Posterior cingulate gyrus (tissue), 11 donors: ENCODE measurements at regions not wholly inside any gene's neighbourhood (a gene's known extent, or its start where the extent isn't known, plus 50 kb on each side); places are given as distances from the start of the nearest gene placed in this dataset.

ENCODE experiments used
- DNase-seq, 10 donors: peaks; one replicate each; pipeline versions ENCODE4 v3.0.0 to v3.0.0-alpha.2; 2020 to 2021; ENCODE audit warnings: mixed read lengths in 3 of 10
- intact Hi-C: fragments of 100-400 bp; cut with DNase I; formaldehyde crosslinking; loops from one replicate; pipeline ENCODE4 v1.15.1; 2023

DNA sequence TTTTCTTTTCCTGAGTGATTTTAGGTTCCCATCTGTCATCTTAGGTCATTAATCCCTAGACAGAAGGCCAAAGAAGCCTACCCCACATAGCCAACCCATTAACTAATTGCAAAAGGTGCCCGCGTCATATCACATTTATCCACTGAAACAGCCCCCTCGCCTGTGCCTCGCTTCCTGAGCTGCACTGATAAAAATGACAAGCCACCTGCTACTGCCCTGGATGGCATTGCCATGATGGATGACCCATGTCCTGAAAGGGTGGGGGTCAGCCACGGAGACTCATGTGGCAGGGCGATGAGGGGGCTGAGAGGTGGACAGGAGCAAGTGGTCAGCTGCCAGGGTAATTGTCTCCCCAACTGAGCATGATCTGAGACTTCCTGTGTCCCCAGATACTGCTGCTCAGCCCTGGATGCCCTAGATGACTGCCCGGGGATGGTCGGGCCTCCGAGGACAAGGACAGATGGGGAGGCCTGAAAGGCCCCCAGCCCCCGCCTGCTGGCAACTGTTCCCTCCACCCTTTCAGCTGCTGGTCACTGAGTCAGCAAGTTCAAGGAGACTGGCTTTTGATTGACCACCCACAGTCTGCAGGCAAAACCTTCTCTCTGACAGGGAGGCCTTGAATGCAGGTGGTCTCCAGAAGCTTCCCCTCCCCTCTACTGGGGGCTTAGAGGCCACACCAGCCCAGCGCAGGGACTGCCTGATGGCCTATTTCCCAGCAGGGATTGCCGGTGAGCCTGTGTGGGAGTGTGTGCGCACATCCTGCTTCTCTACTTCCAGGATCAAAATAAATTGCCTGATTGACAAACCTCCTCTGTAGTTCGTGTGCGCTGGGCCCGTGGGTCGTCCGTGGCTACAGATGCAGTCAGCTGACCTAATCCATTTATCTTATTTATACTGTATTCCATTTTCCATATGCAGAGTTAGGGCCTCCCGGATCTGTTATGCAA lies 496.3 kb downstream of the BCOR start:
- intact Hi-C loops, result no loop called here
- DNase-seq, result peak in 1 of 10 donors; percentile 73

DNA sequence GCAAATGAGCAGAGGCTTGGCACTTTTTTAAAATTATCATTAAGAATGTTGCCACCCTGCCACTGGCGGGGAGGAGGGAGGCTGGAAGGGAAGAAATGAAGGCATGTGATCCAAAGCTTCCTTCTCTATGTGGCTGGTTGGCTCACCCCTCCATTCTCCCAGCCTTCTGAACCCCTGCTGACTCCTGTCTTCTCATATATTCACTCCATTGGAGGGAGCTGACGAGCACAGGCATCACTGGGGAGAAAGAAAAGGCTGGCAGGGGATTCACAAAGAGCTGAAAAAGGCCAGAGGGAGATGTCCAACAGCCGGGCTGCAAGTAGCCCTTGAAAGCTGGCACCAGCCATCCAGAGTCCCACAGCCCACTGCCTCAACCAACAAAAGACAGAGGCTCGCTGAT lies 495.6 kb downstream of the BCOR start:
- intact Hi-C loops, result no loop called here
- no peak for DNase-seq

DNA sequence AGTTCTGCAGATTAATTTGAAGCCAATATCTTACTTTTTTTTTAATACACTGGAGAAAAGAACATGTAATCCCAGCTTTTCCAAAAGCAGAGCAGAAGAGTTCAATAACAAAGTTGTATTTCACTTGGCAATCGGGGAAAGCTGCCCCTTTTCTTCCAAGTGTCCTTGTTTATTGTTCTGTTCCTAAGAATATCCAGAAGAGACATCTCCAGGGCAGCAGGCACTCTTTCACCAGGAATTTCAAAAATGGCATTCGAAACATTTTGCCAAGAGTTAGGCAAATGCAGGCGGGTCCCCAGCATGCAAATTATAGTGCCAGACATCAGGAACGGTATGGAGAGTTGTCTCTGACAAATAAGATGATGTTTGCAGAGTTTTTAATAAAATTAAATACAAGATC lies 494.5 kb downstream of the BCOR start:
- no peak for DNase-seq
- intact Hi-C loops, result no loop called here

DNA sequence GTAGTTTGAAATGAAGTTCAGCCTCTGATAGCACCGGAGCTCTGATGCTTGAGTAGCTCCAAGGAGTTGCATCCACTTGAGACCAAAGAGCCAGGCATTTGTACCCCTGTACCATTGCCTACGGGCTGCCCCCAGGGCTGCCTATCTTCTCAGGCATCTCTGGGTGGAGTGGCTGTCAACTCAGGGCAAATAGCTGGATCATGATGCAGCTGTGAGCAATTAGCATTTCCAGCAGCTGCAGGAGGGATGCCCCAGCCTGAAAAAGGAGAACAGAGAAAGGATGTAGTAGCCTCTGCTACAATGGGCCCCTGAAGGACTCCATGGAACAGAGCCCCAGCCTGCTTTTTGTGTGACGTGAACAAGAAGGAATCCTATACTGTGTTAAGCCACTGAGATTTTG lies 492.6 kb downstream of the BCOR start:
- intact Hi-C loops, result no loop called here
- DNase-seq, result no peak

DNA sequence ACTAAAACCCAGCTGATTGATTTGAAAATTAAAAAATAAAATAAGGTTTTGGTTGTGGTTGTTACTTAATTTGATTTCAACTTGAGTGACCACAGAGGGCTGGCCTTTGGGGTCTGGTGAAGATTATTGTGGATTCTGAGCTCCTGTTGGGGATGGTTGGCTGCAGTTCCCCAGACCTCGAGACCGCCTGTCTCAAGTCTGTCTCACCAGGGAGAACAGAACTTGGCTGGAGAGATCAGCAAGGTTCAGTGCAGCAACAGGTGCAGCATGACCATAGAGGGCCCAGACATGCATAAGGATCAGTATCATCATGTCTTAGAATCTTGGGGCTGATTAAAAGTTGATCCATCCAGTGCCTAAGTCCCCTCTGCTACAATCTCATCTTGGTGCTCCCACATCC lies 491.9 kb downstream of the BCOR start:
- intact Hi-C loops, result no loop called here
- no peak for DNase-seq

DNA sequence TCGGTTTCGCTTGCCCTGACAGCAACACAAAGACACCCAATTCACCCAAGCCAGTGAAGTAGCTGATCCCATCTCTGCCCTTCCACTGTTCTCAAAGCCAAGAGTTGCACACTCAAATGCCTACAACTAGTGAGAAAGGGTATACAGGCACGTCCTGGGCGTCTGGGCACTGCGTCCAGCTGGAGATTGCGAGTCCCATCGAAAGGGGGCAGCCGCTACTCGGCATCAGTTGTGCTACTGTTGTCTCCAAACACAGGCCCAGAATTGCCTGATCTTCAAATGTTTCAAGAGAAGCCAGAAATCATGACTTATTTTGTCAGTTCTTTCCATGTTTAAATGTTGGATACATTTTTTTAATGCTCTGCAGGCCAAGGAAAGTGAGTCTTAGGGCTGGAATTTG lies 487.8 kb downstream of the BCOR start:
- intact Hi-C loops, result no loop called here
- DNase-seq, result peak in 2 of 10 donors; percentile 24 to 43

DNA sequence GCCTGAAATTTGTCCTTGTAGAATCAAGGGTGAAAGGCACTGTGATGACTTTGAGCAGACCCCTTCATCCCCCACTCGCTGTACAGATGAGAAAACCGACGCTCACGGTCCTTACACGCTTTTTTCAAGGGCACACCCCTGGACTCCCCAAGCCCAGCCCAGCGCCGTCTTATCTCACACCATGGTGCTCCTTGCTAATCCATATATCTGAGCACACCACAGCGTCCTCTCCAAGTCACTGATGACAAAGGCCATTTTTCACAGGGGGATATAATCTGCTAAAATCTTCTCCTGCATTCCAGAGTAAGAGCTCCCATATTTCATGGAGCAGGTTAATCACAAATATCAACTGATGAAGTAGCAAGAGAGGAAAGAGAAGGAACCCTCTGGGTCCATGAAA lies 486.3 kb downstream of the BCOR start:
- intact Hi-C loops, result no loop called here
- no peak for DNase-seq

DNA sequence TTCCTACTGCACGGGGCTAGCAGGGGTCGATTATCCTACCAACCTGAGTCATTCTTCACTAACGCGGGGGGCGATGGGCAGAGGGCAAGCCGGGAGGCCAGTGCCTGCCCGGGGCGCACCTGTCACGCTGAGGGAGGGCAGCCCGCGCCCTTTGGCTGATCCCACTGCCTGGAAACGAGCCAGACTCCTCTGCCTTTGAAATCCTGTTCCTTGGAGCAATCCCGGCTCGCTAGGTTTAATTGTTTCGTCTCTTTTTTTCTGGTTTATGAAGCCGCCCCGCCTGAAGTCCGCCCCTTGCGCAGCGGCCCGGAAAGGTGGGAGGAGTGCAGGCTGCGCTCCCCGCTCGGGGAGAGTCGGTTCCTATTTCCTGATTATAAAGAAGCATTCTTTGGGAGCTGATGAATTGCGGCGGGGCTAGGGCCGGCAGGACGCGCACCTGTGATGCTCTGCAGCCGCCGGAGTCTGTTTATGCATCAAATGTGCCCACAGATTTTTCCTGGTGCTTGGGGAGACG lies 484.2 kb downstream of the BCOR start:
- peak in 1 of 10 donors; percentile 70 for DNase-seq
- intact Hi-C loops, result no loop called here

DNA sequence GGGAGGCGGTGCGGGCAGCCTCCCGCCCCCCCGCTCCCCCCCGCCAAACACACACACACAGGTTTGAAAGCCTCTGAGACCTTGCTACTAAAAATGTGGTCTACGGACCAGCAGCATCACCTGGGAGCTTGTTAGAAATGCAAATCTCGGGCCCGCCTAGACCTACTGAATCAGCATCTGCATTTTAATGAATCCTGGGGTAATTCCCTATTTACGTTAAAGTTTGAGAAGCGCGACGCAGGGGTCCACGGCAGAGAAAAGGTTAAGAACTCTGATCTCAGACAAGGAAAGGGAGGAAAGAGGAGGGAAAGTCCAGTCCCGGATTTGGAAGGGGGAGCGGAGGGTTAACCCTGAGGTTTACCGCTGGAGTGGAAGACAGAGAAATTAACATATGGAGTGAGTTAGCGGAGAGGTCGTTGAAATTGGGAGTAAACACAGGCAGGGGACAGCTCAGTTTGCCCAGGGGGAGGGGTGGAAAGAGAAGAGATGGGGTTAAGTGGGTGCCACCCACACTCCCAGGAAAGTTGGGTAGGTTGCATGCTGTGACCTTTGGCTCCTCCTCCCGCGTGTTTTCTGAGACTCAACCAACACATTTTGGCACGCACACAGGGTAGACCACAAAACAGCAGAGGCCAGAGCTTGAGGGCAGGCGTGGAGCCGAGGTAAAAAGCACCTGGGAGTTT lies 483.6 kb downstream of the BCOR start:
- intact Hi-C loops, result no loop called here
- DNase-seq, result no peak

DNA sequence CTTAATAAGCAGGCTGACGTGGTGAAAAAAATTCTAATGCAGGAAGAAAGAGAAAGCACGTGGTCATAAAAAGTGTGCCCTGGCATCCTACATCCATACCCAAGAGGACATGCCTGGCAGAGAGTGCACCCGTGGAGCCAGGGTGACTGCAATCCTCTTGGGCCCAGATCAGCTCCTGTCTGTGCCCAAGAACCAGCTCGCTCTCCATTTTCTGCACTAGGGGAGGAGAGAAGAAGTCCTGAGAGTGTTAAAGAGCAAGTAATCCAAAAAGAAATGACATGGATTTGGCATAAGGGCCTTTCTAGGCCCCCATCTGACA lies 483.1 kb downstream of the BCOR start:
- intact Hi-C loops, result no loop called here
- DNase-seq, result no peak

DNA sequence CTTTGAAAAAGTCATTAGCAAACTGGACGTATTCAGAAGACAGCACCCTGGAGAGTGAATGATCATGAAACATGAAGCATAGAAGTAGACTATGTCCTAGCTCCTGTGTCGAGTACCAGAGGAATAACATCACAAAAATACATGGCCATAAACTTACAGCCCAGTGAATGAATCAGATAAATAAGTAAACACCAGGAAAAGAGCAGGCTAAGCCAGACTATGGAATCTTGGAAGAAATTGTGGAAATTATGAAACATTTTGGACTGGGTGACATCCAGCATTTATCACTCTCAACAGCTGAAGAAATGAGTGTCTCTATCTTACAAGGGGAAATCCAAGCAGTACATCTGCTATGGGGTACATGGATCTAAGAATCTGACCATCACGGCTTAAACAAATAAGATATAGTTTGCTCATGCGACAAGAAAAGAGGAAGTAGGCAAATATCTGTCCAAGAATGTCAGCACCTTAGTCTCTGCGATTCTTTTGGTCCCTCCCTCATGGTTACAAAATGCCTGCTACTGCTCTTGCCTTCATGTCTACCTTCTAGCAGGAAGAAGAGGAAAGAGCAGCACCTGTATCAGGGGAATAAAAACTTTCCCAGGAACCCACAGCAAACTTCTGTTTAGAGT lies 481.5 kb downstream of the BCOR start:
- intact Hi-C loops, result no loop called here
- DNase-seq, result no peak

DNA sequence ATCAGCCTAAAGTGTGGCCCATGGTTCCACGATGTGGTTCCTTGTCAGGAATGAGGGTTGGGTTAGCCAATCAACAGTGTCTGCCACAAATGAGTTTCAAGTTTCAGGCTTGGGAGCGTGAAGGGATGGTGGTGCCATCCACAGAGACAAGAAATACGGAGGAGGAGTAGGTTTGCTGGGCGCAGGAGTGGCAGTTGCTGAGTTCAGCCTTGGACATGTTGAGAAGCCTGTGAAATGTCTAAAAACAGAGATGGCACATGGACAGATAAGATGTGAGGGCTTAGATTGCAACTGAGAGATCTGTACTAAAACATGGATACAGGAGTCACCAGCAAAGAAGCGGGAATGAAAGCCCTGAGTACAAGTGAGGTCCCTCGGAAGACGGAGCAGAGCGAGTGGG lies 481.0 kb downstream of the BCOR start:
- peak in 1 of 10 donors; percentile 86 for DNase-seq

DNA sequence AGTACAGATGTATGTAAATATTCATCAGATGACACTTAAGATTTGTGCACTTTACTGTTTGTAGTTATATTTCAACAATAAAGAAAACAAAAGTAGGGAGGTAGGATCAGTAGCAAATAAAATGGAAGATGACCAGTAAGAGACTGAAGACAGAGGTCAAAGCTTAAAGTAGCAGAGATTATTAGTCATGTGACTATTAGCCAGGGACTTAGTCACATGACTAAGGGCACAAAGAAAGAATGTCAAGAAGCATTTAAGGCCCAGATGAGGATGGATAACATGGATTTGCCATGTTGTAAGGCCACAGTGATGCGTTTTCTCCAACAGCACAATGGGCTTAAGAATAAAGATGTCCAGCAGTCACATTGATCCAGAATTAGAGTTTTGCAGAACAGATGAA lies 479.6 kb downstream of the BCOR start:
- intact Hi-C loops, result no loop called here
- no peak for DNase-seq

More for the DNA sequence above, 481.0 kb downstream of the BCOR start:
- intact Hi-C loops, result no loop called here

DNA sequence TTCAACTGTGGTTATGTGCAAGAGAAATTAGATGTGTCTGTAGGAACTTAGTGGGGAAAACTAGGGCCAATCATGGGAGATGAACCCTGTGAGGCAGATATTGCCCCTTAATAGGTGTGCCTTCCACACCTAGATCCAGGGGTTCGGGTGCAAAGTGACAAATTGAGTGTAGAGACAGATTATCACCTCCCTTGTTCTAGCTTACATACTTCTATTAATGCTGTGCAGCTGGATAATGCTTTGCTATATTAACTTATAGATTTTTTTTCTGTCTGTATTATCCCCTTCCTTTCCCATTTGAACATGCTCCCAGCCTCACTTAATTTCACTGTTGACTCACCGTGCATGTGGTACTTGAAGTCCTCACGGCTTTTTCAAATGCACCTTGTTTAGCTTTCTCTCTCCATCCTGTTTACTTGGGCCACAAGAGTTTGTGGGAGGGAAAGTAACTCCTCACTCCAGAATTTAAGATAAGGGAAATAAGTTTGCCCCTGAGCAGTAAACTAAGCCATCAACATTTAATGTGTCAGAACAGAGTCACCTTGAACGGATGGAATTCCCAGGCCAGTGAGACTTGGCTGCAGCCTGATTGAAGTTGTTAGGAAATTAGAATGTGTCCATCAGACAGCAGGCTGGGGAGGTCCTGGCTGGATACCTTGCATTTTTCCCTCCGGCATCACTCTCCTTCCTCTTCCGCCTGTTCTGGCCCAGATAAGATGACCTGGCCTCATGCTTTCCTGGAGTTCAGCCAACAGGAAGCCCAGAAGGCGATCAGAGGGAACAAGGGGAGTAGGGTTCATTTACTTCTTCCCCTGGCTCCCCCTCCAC lies 478.4 kb downstream of the BCOR start:
- no peak for DNase-seq
- intact Hi-C loops, result no loop called here

DNA sequence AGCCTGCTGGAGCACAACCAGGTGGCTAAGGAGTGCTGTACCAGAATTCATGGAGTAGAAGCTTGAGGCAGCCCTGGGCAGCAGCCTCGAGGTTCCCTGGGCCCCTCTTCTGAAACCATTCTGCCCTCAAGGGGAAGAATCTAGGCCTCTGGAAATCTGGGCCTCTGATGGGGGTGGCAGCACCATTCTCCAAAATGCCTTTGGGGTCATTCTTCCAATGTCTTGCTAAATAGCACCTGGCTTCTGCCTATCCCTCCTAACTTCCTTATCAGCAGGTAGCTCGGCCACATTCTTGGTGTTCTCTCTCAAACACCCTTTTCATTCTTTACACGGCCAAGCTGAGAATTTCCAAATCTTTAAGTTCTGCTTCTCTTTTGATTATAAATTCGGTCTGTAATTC lies 473.6 kb downstream of the BCOR start:
- intact Hi-C loops, result no loop called here
- no peak for DNase-seq

DNA sequence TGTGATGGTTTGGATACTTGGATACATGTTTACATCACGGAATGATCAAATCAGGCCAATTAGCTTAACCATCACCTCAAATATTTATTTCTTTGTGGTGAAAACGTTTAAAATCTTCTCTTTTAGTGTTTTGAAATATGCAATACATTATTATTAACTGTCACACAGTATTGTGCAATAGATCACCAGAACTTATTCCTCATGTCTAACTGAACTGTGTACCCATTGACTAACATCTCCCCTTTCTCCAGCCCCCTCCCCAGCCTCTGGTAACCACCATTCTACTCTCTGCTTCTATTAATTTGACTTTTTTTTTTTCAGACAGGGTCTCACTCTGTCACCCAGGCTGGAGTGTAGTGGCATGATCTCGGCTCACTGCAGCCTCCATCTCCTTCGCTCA lies 471.9 kb downstream of the BCOR start:
- no peak for DNase-seq
- intact Hi-C loops, result no loop called here

DNA sequence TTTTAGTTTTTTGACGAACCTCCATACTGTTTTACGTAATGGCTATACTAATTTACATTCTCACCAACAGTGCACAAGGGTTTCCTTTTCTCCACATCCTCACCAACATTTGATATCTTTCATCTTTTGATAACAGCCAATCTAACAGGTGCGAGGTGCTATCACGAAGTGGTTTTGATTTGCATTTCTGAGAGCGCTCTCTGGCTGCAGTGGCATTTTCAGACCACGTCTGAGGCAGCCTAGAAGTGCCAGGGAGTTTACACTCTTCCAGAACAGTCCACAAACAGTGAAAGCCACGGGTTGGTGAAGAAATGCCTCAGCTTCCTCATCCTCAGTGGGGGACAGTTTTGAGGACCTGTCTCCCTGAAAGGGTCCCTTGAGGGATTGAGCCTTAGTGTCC lies 471.0 kb downstream of the BCOR start:
- DNase-seq, result no peak
- intact Hi-C loops, result no loop called here

DNA sequence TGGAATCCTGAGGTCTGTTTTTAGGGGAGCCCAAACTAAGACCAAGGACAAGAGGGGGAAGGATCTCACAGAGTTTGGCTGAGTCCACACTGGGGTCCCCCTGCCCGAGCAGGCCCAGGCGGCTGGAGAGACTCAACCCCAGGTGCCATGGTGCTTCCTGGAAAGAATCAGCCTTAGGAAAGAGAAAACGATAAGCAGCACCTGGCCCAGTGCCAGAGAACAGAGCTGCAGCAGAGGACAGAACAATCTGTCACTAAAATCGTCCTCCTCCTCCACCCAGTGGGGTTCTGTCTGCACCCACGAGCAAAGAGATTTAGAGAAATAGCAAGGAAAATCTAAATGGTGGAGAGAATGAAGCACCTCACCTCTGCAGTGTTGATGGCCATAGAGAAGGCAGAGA lies 470.5 kb downstream of the BCOR start:
- DNase-seq, result peak in 1 of 10 donors; percentile 76
- intact Hi-C loops, result no loop called here

DNA sequence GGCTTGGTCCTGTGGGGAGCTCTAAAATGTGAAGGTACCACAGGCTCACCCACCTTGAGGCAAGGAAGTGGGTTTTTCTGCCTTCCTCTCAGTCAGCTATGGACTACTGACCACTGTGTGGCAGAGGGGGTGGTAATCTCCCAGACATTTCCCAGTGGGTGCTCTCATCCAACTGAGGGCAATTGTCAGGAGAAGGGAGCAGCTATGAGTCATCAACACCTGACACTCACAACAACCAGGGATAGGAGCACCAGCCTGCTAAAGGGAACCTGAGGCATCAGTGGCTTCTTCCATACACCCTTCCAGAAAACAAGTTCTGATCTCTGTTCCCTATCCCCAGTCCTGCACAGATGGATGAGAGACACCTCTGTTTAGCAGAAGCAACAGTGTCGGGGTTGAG lies 468.8 kb downstream of the BCOR start:
- intact Hi-C loops, result no loop called here
- no peak for DNase-seq

DNA sequence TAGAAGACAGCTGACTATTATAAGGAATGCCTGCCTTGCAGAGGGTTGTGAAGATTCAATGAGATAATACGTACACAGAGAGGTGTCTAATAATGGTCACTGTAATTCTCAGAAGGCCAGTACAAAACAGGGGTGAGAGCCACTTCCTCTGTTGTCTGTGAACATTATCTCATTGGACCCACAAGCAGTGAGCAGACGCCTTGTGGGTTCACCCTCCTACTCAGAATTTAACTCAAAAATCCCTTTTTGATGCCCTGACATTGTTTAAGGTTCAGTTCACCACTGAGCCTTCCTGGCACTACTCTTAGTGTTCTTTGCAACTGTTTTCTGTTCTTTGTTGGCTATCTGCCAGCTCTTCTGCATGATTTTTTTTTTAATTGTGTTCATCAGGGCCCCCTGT lies 467.4 kb downstream of the BCOR start:
- no peak for DNase-seq
- intact Hi-C loops, result no loop called here
